Karpas-422 (cell line): ENCODE measurements at regions not wholly inside any gene's neighbourhood (a gene's known extent, or its start where the extent isn't known, plus 50 kb on each side); places are given as distances from the start of the nearest gene placed in this dataset.

Experiments used
- DNase-seq: peaks from one replicate; pipeline ENCODE4 v3.0.0-alpha.2; 2015
- H2AFZ ChIP-seq: fragments of 200-600 bp; sonication (generic); 2 replicates; pipeline ENCODE4 v1.6.1; 2014; ENCODE audit warnings: antibody characterized with exemption, low read length, mixed read lengths
- H3K27ac ChIP-seq: fragments of 200-600 bp; sonication (generic); 2 replicates; pipeline ENCODE4 v1.5.1; 2014; ENCODE audit warnings: mild to moderate bottlenecking, low read length, moderate library complexity
- H3K27me3 ChIP-seq: fragments of 200-600 bp; sonication (generic); 2 replicates; pipeline ENCODE4 v1.6.1; 2014; ENCODE audit warnings: low read length, mixed read lengths
- H3K36me3 ChIP-seq: fragments of 200-600 bp; sonication (generic); 2 replicates; pipeline ENCODE4 v1.6.1; 2014; ENCODE audit warnings: low read length, mixed read lengths; ENCODE audit not compliant: insufficient read depth
- H3K4me1 ChIP-seq: fragments of 200-600 bp; sonication (generic); 2 replicates; pipeline ENCODE4 v1.6.1; 2014; ENCODE audit warnings: mild to moderate bottlenecking, low read length, mixed read lengths
- H3K4me2 ChIP-seq: fragments of 200-600 bp; sonication (generic); 2 replicates; pipeline ENCODE4 v1.6.1; 2014; ENCODE audit warnings: low read length, low read depth, mild to moderate bottlenecking; ENCODE audit not compliant: poor library complexity, severe bottlenecking
- H3K4me3 ChIP-seq: fragments of 200-600 bp; sonication (generic); 2 replicates; pipeline ENCODE4 v1.5.1; 2014; ENCODE audit warnings: mild to moderate bottlenecking, antibody characterized with exemption, low read length, mixed read lengths
- H3K79me2 ChIP-seq: fragments of 200-600 bp; sonication (generic); 2 replicates; pipeline ENCODE4 v1.6.1; 2014; ENCODE audit warnings: mild to moderate bottlenecking, low read length, mixed read lengths
- H3K9ac ChIP-seq: fragments of 200-600 bp; sonication (generic); 2 replicates; pipeline ENCODE4 v1.6.0; 2014; ENCODE audit warnings: low read length
- H3K9me2 ChIP-seq: fragments of 200-600 bp; sonication (generic), shearing (Covaris generic); replicated peaks from 2 replicates; pipeline ENCODE4 v1.6.0; 2014; ENCODE audit warnings: mild to moderate bottlenecking, low read length, moderate library complexity; ENCODE audit not compliant: insufficient read depth
- H3K9me3 ChIP-seq: fragments of 300-700, 200-600 bp; sonication (generic); 2 replicates; pipeline ENCODE4 v1.6.1; 2014; ENCODE audit warnings: low read length, mixed read lengths
- H4K20me1 ChIP-seq: fragments of 200-600 bp; sonication (generic); 2 replicates; pipeline ENCODE4 v1.6.1; 2014; ENCODE audit warnings: mild to moderate bottlenecking, antibody characterized with exemption, low read length, low read depth; ENCODE audit not compliant: insufficient read depth

DNA sequence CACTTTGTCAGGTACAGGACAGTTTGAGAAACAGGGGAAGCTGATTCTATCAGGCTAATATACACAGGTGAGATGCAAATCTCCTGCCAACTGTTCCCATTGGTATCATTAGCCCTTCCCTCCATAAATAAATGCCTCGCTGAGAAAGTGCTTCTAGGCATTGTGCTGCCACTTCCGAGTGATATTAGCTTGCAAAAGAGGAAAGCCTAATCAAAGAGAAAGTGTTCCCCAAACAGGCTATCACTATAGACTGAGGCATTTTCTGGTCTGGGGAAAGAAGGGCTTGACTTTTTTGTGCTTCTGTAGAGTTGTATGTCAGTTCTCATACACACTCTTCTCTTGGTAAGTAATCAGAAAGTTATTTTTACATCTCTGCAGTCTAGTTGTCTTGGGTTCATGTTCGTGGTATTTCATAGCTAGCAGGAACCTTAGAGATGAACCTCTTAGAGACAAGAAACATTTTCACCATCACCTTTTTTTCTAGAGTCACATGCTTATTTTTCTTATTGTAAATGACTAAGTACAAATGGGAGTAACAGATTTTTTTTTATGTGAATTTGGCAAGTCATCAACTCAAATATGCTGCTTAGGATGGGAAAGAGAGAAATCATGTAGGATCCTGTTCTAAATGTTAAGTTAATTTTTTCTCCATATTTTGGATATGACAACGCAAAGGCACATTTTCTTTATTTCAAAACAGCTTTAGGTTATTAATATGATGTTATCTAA lies 1009.8 kb downstream of the ADGRL3 start:
- Histone ChIP-seq H3K27me3 (no peaks in the 10 kb centered on the region), H3K79me2 (no peaks in the 10 kb centered on the region), H3K27ac (no peak overlapping the region), H3K9ac (no peak overlapping the region), H4K20me1 (no peaks in the 10 kb centered on the region), H3K4me3 (no peak overlapping the region), H3K9me3 (peaks cover 19% of the 10 kb centered on the region), H2AFZ (no peak overlapping the region), H3K4me2 (no peak overlapping the region), H3K9me2 (no peaks in the 10 kb centered on the region), H3K4me1 (no peaks in the 10 kb centered on the region), H3K36me3 (no peaks in the 10 kb centered on the region)
- no peak for DNase-seq

DNA sequence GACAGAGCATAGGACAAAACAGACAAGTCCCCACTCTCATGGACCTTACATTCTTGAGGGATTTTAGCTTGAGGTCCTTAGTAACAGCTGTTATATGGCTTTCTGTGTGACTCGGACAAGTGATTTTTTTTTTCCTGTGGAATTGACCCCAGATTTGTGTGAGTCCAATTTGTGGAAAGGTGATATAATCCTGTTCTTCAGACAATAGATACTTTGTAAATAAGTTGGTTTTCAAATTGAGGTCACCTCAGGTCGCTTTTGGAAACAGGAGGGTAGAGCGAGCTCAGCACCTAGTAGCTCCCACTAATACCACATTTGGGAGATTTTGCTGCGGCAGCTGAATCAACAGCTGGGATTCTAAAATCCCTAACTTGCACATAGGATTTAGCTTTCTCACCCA lies 1008.8 kb downstream of the ADGRL3 start:
- Histone ChIP-seq H3K9me3 (peaks cover 17% of the 10 kb centered on the region), H3K9me2 (no peaks in the 10 kb centered on the region), H3K9ac (no peak overlapping the region), H3K4me1 (no peaks in the 10 kb centered on the region), H3K27ac (no peak overlapping the region), H2AFZ (no peak overlapping the region), H4K20me1 (no peaks in the 10 kb centered on the region), H3K36me3 (no peaks in the 10 kb centered on the region), H3K4me3 (no peak overlapping the region), H3K27me3 (no peaks in the 10 kb centered on the region), H3K4me2 (no peak overlapping the region), H3K79me2 (no peaks in the 10 kb centered on the region)
- DNase-seq, result no peak

DNA sequence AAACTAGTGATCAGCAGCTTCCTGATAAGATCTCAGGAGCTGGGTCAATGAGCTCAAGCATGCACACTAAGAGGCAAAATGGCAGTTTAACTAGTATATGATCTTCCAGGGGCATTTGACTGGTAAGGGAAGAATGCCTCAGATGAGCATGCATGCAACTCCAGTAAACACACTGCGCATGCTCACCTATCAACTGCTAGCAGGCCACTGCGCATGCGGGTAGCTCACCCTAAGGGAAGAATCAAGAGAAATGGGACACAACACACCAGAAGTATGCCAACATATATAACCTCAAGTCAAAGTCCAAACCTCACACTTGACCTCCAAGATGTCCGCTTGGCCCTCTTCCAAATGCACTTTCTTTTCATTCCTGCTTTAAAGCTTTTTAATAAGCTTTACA lies 1004.0 kb downstream of the ADGRL3 start:
- DNase-seq, result no peak
- Histone ChIP-seq H4K20me1 (no peaks in the 10 kb centered on the region), H3K9me3 (peaks cover 21% of the 10 kb centered on the region), H3K79me2 (no peaks in the 10 kb centered on the region), H3K27ac (no peak overlapping the region), H3K9me2 (no peaks in the 10 kb centered on the region), H3K4me2 (no peak overlapping the region), H3K4me3 (no peak overlapping the region), H3K4me1 (no peaks in the 10 kb centered on the region), H2AFZ (no peak overlapping the region), H3K36me3 (no peaks in the 10 kb centered on the region), H3K9ac (no peak overlapping the region), H3K27me3 (no peaks in the 10 kb centered on the region)

DNA sequence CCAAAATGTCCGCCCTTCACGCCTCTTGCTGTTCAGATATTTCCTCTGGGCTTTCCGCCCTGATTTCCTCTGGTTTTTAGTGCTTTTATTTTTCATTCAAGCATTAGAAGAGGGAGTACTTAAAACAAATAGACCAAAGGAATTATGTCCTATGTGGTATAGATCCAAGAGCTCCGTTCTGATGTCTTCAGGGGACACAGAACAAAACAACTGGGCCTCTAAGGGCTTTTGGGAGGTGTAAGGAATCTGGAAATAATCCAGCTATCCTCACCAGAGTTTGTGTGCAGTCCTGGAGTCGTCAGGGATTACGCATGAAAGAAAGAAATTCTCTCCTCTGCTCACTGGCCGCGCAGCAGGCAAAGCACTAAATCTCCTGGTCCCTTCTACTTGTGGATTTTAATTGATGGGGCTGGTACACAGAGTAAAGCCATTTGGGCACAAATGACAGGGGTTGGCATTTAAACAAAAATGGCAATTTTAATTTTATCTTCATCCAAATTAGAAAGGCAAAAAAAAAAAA lies 999.2 kb downstream of the ADGRL3 start:
- Histone ChIP-seq H3K27ac (no peak overlapping the region), H4K20me1 (no peaks in the 10 kb centered on the region), H3K36me3 (no peaks in the 10 kb centered on the region), H3K9me3 (peaks cover 24% of the 10 kb centered on the region), H3K9ac (no peak overlapping the region), H3K4me2 (no peak overlapping the region), H3K9me2 (no peaks in the 10 kb centered on the region), H3K79me2 (no peaks in the 10 kb centered on the region), H3K27me3 (no peaks in the 10 kb centered on the region), H3K4me1 (no peaks in the 10 kb centered on the region), H2AFZ (no peak overlapping the region), H3K4me3 (no peak overlapping the region)
- DNase-seq, result no peak

DNA sequence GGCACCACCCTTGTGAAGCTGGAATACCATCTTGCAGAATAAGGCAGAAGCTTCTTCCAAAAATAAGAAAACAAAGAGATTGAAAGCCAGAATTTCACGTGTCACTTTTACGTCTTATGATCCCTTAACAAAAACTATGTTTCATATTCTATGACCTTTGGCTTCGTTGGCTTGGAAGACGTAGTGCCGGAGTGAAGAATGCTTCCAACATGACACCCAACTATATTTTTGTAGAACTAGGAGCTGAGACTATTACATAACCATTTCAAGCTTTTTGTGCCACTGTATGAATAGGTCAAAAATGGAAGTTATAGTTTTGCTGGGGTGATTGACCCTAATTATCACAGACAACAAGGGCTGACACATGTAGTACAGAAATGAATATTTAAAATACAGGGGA lies 996.2 kb downstream of the ADGRL3 start:
- no peak overlapping the region for H3K4me2 ChIP-seq
- no peaks in the 10 kb centered on the region for H3K79me2 ChIP-seq
- H3K4me1 ChIP-seq, result no peaks in the 10 kb centered on the region
- no peaks in the 10 kb centered on the region for H3K9me2 ChIP-seq
- H3K4me3 ChIP-seq, result no peak overlapping the region
- H3K9ac ChIP-seq, result no peak overlapping the region
- peaks cover 21% of the 10 kb centered on the region for H3K9me3 ChIP-seq
- no peak overlapping the region for H2AFZ ChIP-seq
- H3K36me3 ChIP-seq, result no peaks in the 10 kb centered on the region
- H4K20me1 ChIP-seq, result no peaks in the 10 kb centered on the region
- H3K27me3 ChIP-seq, result no peaks in the 10 kb centered on the region
- no peak overlapping the region for H3K27ac ChIP-seq
- DNase-seq, result no peak

DNA sequence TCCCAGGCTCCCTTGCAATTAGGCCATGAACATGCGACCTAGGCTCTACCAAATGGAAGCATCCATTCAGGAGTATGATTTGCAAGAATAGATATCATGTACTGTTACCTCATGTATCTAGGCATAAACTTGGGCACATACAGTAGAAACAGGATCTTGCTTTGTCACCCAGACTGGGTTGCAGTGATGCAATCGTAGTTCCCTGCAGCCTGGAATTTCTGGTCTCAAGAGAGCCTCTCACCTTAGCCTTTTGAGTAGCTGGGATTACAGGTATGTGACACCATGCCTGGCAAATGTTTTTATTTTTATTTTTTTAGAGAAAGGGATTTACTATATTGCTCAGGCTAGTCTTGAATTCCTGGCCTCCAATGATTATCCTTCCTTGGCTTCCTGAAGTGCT lies 994.2 kb downstream of the ADGRL3 start:
- no peak overlapping the region for H3K4me2 ChIP-seq
- H3K27me3 ChIP-seq, result no peaks in the 10 kb centered on the region
- no peak overlapping the region for H3K4me3 ChIP-seq
- no peaks in the 10 kb centered on the region for H3K9me2 ChIP-seq
- no peak for DNase-seq
- H3K9me3 ChIP-seq, result peaks cover 16% of the 10 kb centered on the region
- H3K79me2 ChIP-seq, result no peaks in the 10 kb centered on the region
- no peaks in the 10 kb centered on the region for H4K20me1 ChIP-seq
- H2AFZ ChIP-seq, result no peak overlapping the region
- H3K9ac ChIP-seq, result no peak overlapping the region
- no peaks in the 10 kb centered on the region for H3K36me3 ChIP-seq
- no peak overlapping the region for H3K27ac ChIP-seq
- H3K4me1 ChIP-seq, result no peaks in the 10 kb centered on the region

DNA sequence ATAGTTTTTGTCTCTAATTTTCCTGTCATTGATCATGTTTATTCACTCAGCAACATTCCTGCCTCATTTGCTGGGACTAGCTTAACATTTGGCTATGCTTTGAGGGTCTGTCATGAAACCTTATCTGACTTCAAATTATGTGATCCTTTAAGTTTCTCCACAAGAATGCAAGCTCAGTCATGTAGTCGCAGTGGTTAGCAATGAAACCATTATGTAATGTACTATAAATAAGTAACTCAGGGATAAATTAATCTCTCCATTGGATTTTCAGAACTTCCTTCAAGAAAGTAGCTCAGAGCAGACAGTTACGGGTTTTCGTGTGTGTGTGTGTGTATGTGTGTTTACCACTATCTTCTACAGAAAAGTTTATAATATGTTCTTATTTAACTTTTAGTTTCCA lies 993.6 kb downstream of the ADGRL3 start:
- Histone ChIP-seq H3K4me1 (no peaks in the 10 kb centered on the region), H3K9me3 (peaks cover 19% of the 10 kb centered on the region), H2AFZ (no peak overlapping the region), H4K20me1 (no peaks in the 10 kb centered on the region), H3K9ac (no peak overlapping the region), H3K4me3 (no peak overlapping the region), H3K27ac (no peak overlapping the region), H3K27me3 (no peaks in the 10 kb centered on the region), H3K9me2 (no peaks in the 10 kb centered on the region), H3K36me3 (no peaks in the 10 kb centered on the region), H3K4me2 (no peak overlapping the region), H3K79me2 (no peaks in the 10 kb centered on the region)
- no peak for DNase-seq

DNA sequence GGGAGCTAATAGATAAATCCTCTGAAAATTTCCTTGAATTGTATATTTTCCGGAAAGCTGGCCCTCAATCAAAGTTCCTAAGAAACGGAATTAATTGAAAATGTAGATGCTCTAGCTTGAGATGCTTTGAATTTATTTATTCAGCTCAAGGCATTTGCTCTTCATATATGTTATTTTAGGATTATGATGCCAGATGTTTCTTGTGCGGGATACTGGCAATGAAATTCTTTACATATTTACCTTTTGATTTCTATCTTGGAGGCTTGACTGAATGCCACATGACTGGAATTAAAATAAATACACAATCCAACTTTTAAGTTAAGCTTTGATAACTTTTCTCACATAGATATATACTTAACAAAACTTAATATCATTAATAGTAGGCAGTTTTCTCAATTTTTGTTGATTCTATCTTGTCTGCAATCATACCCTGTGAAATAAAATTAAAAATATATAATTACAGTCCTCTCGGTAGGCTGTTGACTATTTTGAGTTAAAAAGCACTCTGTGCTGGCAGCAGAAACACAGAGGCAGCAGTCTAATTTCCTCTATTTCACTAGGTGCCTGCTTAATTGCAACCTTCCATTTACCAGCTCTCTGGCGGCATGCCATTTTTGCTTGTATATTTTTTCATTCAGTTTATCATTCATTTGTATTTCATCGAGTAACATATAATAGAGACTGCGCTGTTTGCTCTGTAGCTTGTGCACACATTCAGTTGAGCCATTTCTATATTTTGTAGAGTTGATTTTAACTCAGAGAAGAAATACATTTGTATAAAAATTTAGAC lies 991.5 kb downstream of the ADGRL3 start:
- DNase-seq, result no peak
- no peaks in the 10 kb centered on the region for H3K4me1 ChIP-seq

More for the DNA sequence above, 991.5 kb downstream of the ADGRL3 start:
- H3K4me3 ChIP-seq, result no peak overlapping the region
- H3K9ac ChIP-seq, result no peak overlapping the region
- H3K9me3 ChIP-seq, result peaks cover 23% of the 10 kb centered on the region
- no peak overlapping the region for H3K4me2 ChIP-seq
- H4K20me1 ChIP-seq, result no peaks in the 10 kb centered on the region
- H3K36me3 ChIP-seq, result no peaks in the 10 kb centered on the region
- no peaks in the 10 kb centered on the region for H3K79me2 ChIP-seq
- H3K27ac ChIP-seq, result no peak overlapping the region
- no peaks in the 10 kb centered on the region for H3K9me2 ChIP-seq
- no peak overlapping the region for H2AFZ ChIP-seq
- no peaks in the 10 kb centered on the region for H3K27me3 ChIP-seq
